H7 (cell line): ENCODE measurements at regions not wholly inside any gene's neighbourhood (a gene's known extent, or its start where the extent isn't known, plus 50 kb on each side); places are given as distances from the start of the nearest gene placed in this dataset.

Source experiments
- DNase-seq: peaks from one replicate; pipeline ENCODE4 v3.0.0; 2012
- H3K27me3 ChIP-seq: 2 replicates; pipeline ENCODE4 v1.6.0; 2011; ENCODE audit warnings: mild to moderate bottlenecking, low read length; ENCODE audit not compliant: control insufficient read depth, insufficient read depth
- H3K36me3 ChIP-seq: replicated peaks from 2 replicates; pipeline ENCODE4 v1.5.1; 2011; ENCODE audit warnings: low read length; ENCODE audit not compliant: control insufficient read depth, insufficient read depth
- H3K4me3 ChIP-seq: 2 replicates; pipeline ENCODE4 v1.5.1; 2011; ENCODE audit warnings: low read depth, mild to moderate bottlenecking, control low read depth, low read length, moderate library complexity; ENCODE audit not compliant: insufficient read depth

DNA sequence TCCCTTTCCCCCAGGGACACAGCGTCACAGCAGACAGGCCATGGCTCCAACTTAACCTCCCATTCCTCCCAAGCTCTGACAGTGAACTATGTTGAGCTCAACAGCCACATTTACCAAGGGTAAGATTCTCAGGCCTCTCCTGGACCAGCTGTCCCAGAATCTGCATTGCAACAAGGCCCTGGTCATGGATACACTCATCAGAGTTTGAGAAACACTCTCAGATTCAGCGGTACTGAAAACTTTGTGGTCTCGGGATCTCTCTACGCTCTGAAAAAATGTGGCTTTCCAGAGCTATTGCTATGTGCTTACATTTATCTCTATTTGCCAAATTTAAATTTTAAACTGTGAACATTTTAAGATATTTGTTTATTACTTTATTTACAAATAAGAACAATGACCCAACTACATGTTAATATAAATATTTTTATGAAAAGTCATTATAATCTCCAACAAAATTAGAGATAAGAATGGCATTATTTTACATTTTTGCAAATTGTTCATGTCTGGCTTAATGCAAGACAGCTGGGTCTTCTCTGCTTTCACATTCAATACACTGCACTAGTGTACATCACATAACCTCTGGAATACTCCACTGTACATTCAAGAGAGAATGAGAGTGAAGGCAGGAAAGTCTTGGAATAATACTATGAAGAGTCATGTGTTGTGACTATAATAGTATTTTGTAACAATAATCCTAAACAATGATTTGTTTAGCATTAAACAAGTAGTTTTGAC is 190.9 kb upstream of the PITRM1 start:
- Histone ChIP-seq H3K36me3 (no peaks in the 10 kb centered on the region), H3K4me3 (no peak overlapping the region), H3K27me3 (no peaks in the 10 kb centered on the region)
- no peak for DNase-seq

DNA sequence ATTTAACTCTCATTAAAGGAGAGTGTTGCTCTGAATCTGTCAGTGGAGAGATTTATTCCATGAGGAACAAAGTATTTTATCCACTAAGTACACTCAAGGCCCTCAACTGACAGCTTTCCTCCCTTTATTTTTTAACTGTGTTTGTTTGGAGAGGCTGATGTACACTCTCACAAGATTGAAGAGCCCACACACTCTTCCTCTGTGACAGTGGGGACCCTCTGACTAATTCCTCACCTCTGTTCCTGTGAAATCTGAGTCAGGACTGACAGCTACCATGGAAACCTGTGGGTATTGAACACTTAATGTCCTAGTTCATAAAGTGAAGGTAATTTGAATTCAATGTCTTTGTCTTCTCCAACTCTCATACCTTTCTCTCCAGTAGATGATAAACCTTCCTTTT is 189.8 kb upstream of the PITRM1 start:
- Histone ChIP-seq H3K4me3 (no peak overlapping the region), H3K36me3 (no peaks in the 10 kb centered on the region), H3K27me3 (no peaks in the 10 kb centered on the region)
- DNase-seq = no peak

DNA sequence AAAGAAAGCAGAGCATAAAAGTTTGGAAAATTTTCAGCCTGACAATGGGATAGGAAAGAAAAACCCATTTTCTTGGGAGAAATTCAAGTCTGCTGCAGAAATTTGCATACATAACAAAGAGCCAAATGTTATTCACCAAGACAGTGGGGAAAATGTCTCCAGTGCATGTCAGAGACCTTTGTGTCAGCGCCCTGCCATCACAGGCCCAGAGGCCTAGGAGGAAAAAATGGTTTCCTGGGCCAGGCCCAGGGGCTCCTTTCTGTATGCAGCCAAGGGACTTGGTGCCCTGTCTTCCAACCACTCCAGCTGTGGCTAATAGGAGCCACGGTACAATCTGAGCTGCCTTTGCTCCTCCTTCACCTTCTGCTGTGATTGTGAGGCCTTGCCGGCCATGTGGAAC is 189.1 kb upstream of the PITRM1 start:
- Histone ChIP-seq H3K4me3 (no peak overlapping the region), H3K36me3 (no peaks in the 10 kb centered on the region), H3K27me3 (no peaks in the 10 kb centered on the region)
- no peak for DNase-seq

- no peaks in the 10 kb centered on the region for H3K36me3 ChIP-seq
- H3K27me3 ChIP-seq = no peaks in the 10 kb centered on the region
- DNase-seq = no peak
- no peak overlapping the region for H3K4me3 ChIP-seq
Observed at GRCh38 chr10:3357737-3358136, 185.2 kb upstream of the PITRM1 start.

- DNase-seq = no peak
- no peaks in the 10 kb centered on the region for H3K27me3 ChIP-seq
- H3K4me3 ChIP-seq = no peak overlapping the region
- no peaks in the 10 kb centered on the region for H3K36me3 ChIP-seq
Observed at GRCh38 chr10:3355536-3355935, 183.0 kb upstream of the PITRM1 start.

- no peaks in the 10 kb centered on the region for H3K27me3 ChIP-seq
- no peak overlapping the region for H3K4me3 ChIP-seq
- H3K36me3 ChIP-seq = no peaks in the 10 kb centered on the region
- DNase-seq = no peak
Observed at GRCh38 chr10:3354174-3354900, 181.8 kb upstream of the PITRM1 start.

DNA sequence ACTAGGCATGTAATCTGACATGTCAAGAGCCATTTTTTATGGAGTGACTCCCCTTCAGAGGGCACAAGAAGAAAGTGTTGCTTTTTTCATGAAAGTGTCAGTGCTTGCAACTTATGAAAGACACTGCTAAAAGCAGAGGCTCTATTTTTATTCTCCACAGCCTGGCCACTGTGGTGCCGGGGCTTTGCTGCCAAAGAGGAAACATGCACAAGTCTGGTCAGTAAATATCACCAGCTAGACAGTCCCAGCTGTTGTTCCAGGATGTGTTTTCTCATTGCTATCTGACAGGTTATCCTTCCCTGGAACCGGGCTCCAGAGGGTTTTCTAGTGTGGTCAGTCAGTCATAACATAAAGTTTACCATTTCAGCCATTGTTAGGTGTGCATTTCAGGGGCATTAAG is 180.7 kb upstream of the PITRM1 start:
- H3K4me3 ChIP-seq = no peak overlapping the region
- no peaks in the 10 kb centered on the region for H3K36me3 ChIP-seq
- no peaks in the 10 kb centered on the region for H3K27me3 ChIP-seq
- DNase-seq = no peak

- H3K4me3 ChIP-seq = no peak overlapping the region
- H3K36me3 ChIP-seq = no peaks in the 10 kb centered on the region
- no peaks in the 10 kb centered on the region for H3K27me3 ChIP-seq
- no peak for DNase-seq
Observed at GRCh38 chr10:3350617-3351258, 178.2 kb upstream of the PITRM1 start.

GRCh38 chr10:3350205-3350604 is 177.6 kb upstream of the PITRM1 start:
- H3K36me3 ChIP-seq = no peaks in the 10 kb centered on the region
- no peaks in the 10 kb centered on the region for H3K27me3 ChIP-seq
- no peak overlapping the region for H3K4me3 ChIP-seq
- peak; percentile 59 for DNase-seq

DNA sequence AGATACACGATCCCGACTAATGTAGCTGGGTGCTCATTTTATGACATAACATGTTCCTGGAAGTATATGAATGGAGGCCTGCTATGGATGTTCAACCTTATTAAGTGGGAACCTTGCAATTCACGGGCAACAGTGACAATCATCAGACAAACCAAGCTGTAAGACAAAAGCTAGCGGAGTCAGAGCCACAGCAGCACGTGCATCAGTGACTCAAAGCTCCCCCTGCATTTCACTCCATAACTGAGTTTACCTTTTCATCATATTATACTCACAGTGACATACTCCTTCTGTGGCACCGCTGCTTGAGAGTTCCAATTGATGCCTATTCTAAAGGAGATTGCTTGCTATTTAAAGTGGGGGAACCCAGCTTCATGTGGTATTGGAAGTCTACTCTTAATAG is 176.0 kb upstream of the PITRM1 start:
- no peak for DNase-seq
- Histone ChIP-seq H3K36me3 (no peaks in the 10 kb centered on the region), H3K4me3 (no peak overlapping the region), H3K27me3 (no peaks in the 10 kb centered on the region)

GRCh38 chr10:3347413-3348182 is 175.0 kb upstream of the PITRM1 start:
- no peak for DNase-seq
- H3K36me3 ChIP-seq = no peaks in the 10 kb centered on the region
- H3K27me3 ChIP-seq = no peaks in the 10 kb centered on the region
- H3K4me3 ChIP-seq = no peak overlapping the region

- DNase-seq = no peak
- H3K4me3 ChIP-seq = no peak overlapping the region
- no peaks in the 10 kb centered on the region for H3K36me3 ChIP-seq
- H3K27me3 ChIP-seq = no peaks in the 10 kb centered on the region
Observed at GRCh38 chr10:3346851-3347250, 174.3 kb upstream of the PITRM1 start.

- no peak for DNase-seq
- H3K27me3 ChIP-seq = no peaks in the 10 kb centered on the region
- no peak overlapping the region for H3K4me3 ChIP-seq
- no peaks in the 10 kb centered on the region for H3K36me3 ChIP-seq
Observed at GRCh38 chr10:3342771-3343170, 170.2 kb upstream of the PITRM1 start.

DNA sequence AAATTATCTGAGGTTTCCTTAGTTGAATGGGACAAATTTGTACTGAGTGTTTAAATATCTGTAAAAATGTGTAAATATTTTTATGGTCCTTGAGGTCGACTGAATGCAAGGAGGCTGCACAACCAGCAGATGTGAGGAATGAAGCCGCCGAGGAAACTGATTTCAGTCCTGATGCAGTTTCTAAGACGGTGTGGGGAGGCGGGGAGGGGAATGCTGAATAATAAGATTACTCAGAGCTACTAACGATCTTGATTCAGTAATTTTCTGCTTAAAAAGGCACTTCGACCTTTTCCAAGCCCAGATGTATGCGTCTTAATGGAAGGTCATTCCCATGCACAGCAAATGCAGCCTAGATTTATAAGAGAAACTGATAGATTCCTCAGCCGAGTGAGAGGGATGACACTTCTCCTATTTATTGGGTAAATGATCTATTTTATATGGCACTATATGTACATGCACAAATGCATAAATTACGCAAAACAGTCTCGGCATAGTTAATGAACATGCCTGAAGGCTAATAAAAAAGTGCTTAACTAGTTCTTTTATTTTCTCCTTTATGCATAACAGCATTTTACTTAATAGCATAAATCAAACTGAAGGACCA is 167.6 kb upstream of the PITRM1 start:
- no peak for DNase-seq
- H3K27me3 ChIP-seq = no peaks in the 10 kb centered on the region
- H3K4me3 ChIP-seq = no peak overlapping the region
- no peaks in the 10 kb centered on the region for H3K36me3 ChIP-seq
